K562 (cell line): ENCODE measurements at regions not wholly inside any gene's neighbourhood (a gene's known extent, or its start where the extent isn't known, plus 50 kb on each side); places are given as distances from the start of the nearest gene placed in this dataset.

ENCODE experiments used
- ATAC-seq: fragments of 200-7000 bp; cut with Tn5 transposase; 3 replicates; pipeline ENCODE4 v1.9.1; 2020; ENCODE audit warnings: moderate library complexity
- BruUV-seq: library from RNA; stranded (reverse); fragments of 400-500 nt; replicated peaks from 2 replicates; lab custom pipeline; 2021; lab: Mats Ljungman, UMichigan
- CTCF ChIA-PET: fragments of 300-600 bp; formaldehyde crosslinking; extraction: SDS; loops from one replicate; lab custom pipeline; 2021; ENCODE audit warnings: low intra/inter-chr PET ratio; lab: Yijun Ruan, JAX
- POLR2A ChIA-PET: fragments of 300-600, 350-650 bp; sonication (Branson Sonifier 250); formaldehyde crosslinking; extraction: SDS; loops from one replicate; lab custom pipeline; 2021; ENCODE audit warnings: antibody characterized with exemption, inconsistent platforms; lab: Yijun Ruan, JAX
- DNase-seq, 4 experiments: peaks; one replicate each; pipeline versions ENCODE4 v3.0.0 to v3.0.0-alpha.2; 2011 to 2018; ENCODE audit warnings: low spot score in 3 of 4, mixed read lengths in 3 of 4; ENCODE audit errors: extremely low read depth in 1 of 4
- FAIRE-seq: peaks from 2 replicates; lab custom pipeline; 2011; peaks lifted over from hg19 to GRCh38; lab: Jason Lieb, UNC
- H2AFZ ChIP-seq: 2 replicates; pipeline ENCODE4 v1.6.0; 2011; ENCODE audit warnings: low read depth, low read length, control low read depth, inconsistent platforms
- H3K27ac ChIP-seq: fragments of 200-600 bp; 3 replicates; pipeline ENCODE4 v1.8.0; 2011; ENCODE audit warnings: low read depth, mild to moderate bottlenecking, control low read depth, inconsistent platforms, low read length, moderate library complexity, mixed read lengths; ENCODE audit errors: extremely low read depth
- H3K27me3 ChIP-seq, 2 experiments: fragments of 300-600 bp in 1 of 2; 2 replicates in 1 of 2; 3 replicates in 1 of 2; pipeline versions ENCODE4 v1.6.0 to v1.8.0; 2011; ENCODE audit warnings: inconsistent platforms in 2 of 2, low read length in 2 of 2, mild to moderate bottlenecking in 1 of 2, mixed read lengths in 1 of 2, moderate library complexity in 1 of 2; ENCODE audit not compliant: control insufficient read depth in 2 of 2, insufficient read depth in 2 of 2
- H3K36me3 ChIP-seq: fragments of 300-600 bp; 3 replicates; pipeline ENCODE4 v1.8.0; 2011; ENCODE audit warnings: mild to moderate bottlenecking, low read length, inconsistent platforms; ENCODE audit not compliant: control insufficient read depth, insufficient read depth
- H3K4me1 ChIP-seq, 2 experiments: fragments of 200-600 bp in 1 of 2; replicated peaks in 1 of 2; 2 replicates in 1 of 2; 3 replicates in 1 of 2; pipeline versions ENCODE4 v1.5.1 to v1.8.0; 2011; ENCODE audit warnings: inconsistent platforms in 2 of 2, low read length in 2 of 2, mild to moderate bottlenecking in 1 of 2, mixed read lengths in 1 of 2, moderate library complexity in 1 of 2; ENCODE audit not compliant: control insufficient read depth in 2 of 2, insufficient read depth in 2 of 2
- H3K4me2 ChIP-seq: 2 replicates; pipeline ENCODE4 v1.6.1; 2011; ENCODE audit warnings: low read length, control low read depth, inconsistent platforms, mixed read lengths; ENCODE audit not compliant: insufficient read depth
- H3K4me3 ChIP-seq: fragments of 200-600 bp; sonication (generic), shearing (Covaris generic); 2 replicates; pipeline ENCODE4 v1.5.1; 2016; ENCODE audit warnings: control low read depth, inconsistent platforms
- H3K79me2 ChIP-seq: fragments of 200-600 bp; 3 replicates; pipeline ENCODE4 v1.8.0; 2011; ENCODE audit warnings: low read length, inconsistent platforms; ENCODE audit not compliant: control insufficient read depth, insufficient read depth
- H3K9ac ChIP-seq, 2 experiments: 2 replicates each; pipeline versions ENCODE4 v1.6.0 to v1.6.1; 2011; ENCODE audit warnings: low read depth in 2 of 2, low read length in 2 of 2, control low read depth in 1 of 2, inconsistent platforms in 1 of 2, mild to moderate bottlenecking in 1 of 2, mixed read lengths in 1 of 2; ENCODE audit not compliant: insufficient read depth in 1 of 2
- H3K9me1 ChIP-seq: one replicate; pipeline ENCODE4 v1.6.0; 2011; ENCODE audit warnings: inconsistent platforms, mild to moderate bottlenecking, low read length, moderate library complexity; ENCODE audit not compliant: control insufficient read depth, insufficient read depth
- H3K9me3 ChIP-seq: replicated peaks from 2 replicates; pipeline ENCODE4 v1.5.1; 2011; ENCODE audit warnings: low read depth, low read length, inconsistent platforms; ENCODE audit not compliant: control insufficient read depth, insufficient read depth
- H4K20me1 ChIP-seq: replicated peaks from 2 replicates; pipeline ENCODE4 v1.6.1; 2011; ENCODE audit warnings: low read length, inconsistent platforms, mixed read lengths; ENCODE audit not compliant: control insufficient read depth, insufficient read depth
- CBX5 ChIP-seq: IDR thresholded peaks from 2 replicates; pipeline ENCODE4 v1.6.1; 2014; ENCODE audit warnings: low read depth, borderline replicate concordance
- EZH2 ChIP-seq: IDR thresholded peaks from 2 replicates; pipeline ENCODE4 v1.6.1; 2012; ENCODE audit warnings: low read depth, mild to moderate bottlenecking, inconsistent platforms, low read length, borderline replicate concordance
- FUS ChIP-seq: fragments of 200-400 bp; formaldehyde crosslinking; optimal IDR thresholded peaks from 2 replicates; pipeline ENCODE3; 2017; ENCODE audit warnings: low read depth, low read length
- MAFG ChIP-seq: fragments of 450-650 bp; conservative IDR thresholded peaks from 2 replicates; pipeline ENCODE4 v1.6.1; 2016; ENCODE audit warnings: missing genetic modification characterization, missing compliant biosample characterization
- NCOA2 ChIP-seq, 2 experiments: fragments of 450-650 bp; IDR thresholded peaks; 2 replicates each; pipeline ENCODE4 v1.6.1; 2018; ENCODE audit warnings: mild to moderate bottlenecking in 2 of 2, moderate library complexity in 1 of 2; ENCODE audit not compliant: partially characterized antibody in 2 of 2
- ZNF212 ChIP-seq: fragments of 450-650 bp; formaldehyde crosslinking; IDR thresholded peaks from 2 replicates; pipeline ENCODE4 v1.4.0; 2020; ENCODE audit warnings: mild to moderate bottlenecking
- ZNF318 ChIP-seq, 2 experiments: fragments of 450-650 bp; IDR thresholded peaks; 2 replicates each; pipeline ENCODE4 v1.6.1; 2016; ENCODE audit warnings: mild to moderate bottlenecking in 2 of 2, borderline replicate concordance in 1 of 2, low read depth in 1 of 2, moderate library complexity in 1 of 2
- WGBS: fragments of 100-300 bp; shearing (Covaris generic); methylation state at CpG from one replicate; pipeline ENCODE4 v1.1.6; 2016; ENCODE audit warnings: low coverage, mixed read lengths; ENCODE audit not compliant: insufficient coverage; ENCODE audit errors: missing lambda C conversion rate; 5-methylcytosine and 5-hydroxymethylcytosine counted together
- in situ Hi-C: fragments of 300-500 bp; cut with MboI; formaldehyde crosslinking; loops from 4 replicates; pipeline ENCODE4 v1.15.0; 2018; ENCODE audit warnings: inconsistent platforms, mixed read lengths
- intact Hi-C: fragments of 100-400 bp; cut with micrococcal nuclease; formaldehyde crosslinking; loops from 2 replicates; pipeline ENCODE4 v1.14.2; 2022

GRCh38 chr3:181919375-181919774, 207.7 kb downstream of the SOX2 start (continued):
- no peak for TF ChIP-seq FUS
- TF ChIP-seq, all 486 proteins: peak for 0

GRCh38 chr3:181920409-181920808, 208.7 kb downstream of the SOX2 start:
- H3K4me2 ChIP-seq, result no peak overlapping the region
- in situ Hi-C loops, result no loop called here

GRCh38 chr3:181921220-181921619, 209.5 kb downstream of the SOX2 start:
- Histone ChIP-seq H3K9me3 (no peaks in the 10 kb centered on the region), H3K27ac (no peak overlapping the region), H4K20me1 (no peaks in the 10 kb centered on the region), H2AFZ (no peak overlapping the region), H3K36me3 (no peaks in the 10 kb centered on the region), H3K9me1 (no peaks in the 10 kb centered on the region), H3K4me3 (no peak overlapping the region), H3K79me2 (no peaks in the 10 kb centered on the region), H3K4me1 (no peaks in the 10 kb centered on the region), H3K27me3 (no peaks in the 10 kb centered on the region; a peak in 1 of 5 replicates), H3K4me2 (no peak overlapping the region), H3K9ac (no peak overlapping the region)
- DNase-seq (no peak), ATAC-seq (no peak), FAIRE-seq (no peak)
- CTCF ChIA-PET, result no interaction called here
- in situ Hi-C loops, result no loop called here
- 0% methylated on average over 2 of the region's 2 CpGs for WGBS
- no TSS peak for BruUV-seq
- intact Hi-C loops, result no loop called here
- POLR2A ChIA-PET, result no interaction called here
- TF ChIP-seq ZNF212 (CRISPR knock-in tag) (no peak), EZH2 (no peak), MAFG (tag) (no peak), ZNF318 (IDR thresholded peaks at IDR 0.05; ENCODE audit: borderline replicate concordance in 1 of 2, low read depth in 1 of 2) (no peak), CBX5 (no peak)

More at GRCh38 chr3:181920409-181920808, 208.7 kb downstream of the SOX2 start:
- Histone ChIP-seq H3K4me1 (no peaks in the 10 kb centered on the region), H3K4me3 (no peak overlapping the region), H3K79me2 (no peaks in the 10 kb centered on the region), H2AFZ (no peak overlapping the region), H4K20me1 (no peaks in the 10 kb centered on the region), H3K9me1 (no peaks in the 10 kb centered on the region), H3K9ac (no peak overlapping the region), H3K27ac (no peak overlapping the region), H3K27me3 (no peaks in the 10 kb centered on the region; a peak in 1 of 5 replicates), H3K9me3 (no peaks in the 10 kb centered on the region), H3K36me3 (no peaks in the 10 kb centered on the region)
- no peak for DNase-seq
- ChIA-PET CTCF (no interaction called here), POLR2A (no interaction called here)
- FAIRE-seq, result no peak
- no TSS peak for BruUV-seq
- intact Hi-C loops, result no loop called here
- no peak for TF ChIP-seq NCOA2 (IDR thresholded peaks at IDR 0.05; ENCODE audit: partially characterized antibody in 2 of 2)
- ATAC-seq, result no peak
- 4% methylated on average over 3 of the region's 3 CpGs for WGBS
